GM18508 (cell line): ENCODE measurements at regions not wholly inside any gene's neighbourhood (a gene's known extent, or its start where the extent isn't known, plus 50 kb on each side); places are given as distances from the start of the nearest gene placed in this dataset.

Experiments
- ATAC-seq: cut with Tn5 transposase; IDR thresholded peaks from one replicate; pipeline ENCODE4 v1.9.1; 2021; ENCODE audit warnings: moderate number of reproducible peaks; ENCODE audit not compliant: insufficient read depth, unreplicated experiment

DNA sequence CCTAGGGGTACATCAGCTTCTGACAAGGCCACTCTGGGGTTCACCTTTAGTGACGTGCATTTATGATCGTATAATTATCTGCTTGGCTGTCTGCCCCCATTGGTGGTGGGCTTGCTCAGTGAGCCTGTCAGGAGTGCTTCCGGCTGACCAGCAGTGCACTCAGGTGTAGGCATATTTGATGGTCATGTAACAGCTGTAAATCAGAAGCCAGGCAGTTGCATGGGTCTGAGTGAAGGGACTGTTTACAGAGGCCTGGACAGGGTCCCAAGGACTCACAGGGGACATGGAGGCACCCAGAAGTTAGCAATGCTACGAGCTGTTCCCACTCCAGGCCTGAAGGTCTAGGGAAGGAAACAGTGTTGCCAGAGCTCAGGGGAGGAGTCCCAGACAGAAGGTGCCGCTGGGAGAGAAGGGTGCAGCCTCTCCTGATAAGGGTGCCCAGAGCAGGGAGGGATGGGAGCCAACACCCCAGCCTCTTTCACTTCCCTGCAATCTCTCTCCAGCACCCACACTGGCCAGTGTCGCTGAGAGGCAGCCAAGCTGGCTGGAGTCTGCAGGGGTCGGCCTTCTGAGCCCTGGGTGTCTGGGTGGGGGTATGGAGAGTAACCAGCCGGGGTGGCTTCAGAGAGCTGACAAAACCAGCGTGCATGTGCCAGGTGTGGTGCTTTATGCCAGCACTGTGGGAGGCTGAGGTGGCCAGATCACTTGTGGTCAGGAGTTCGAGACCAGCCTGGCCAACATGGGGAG, 61.3 kb upstream of the PRR23E start:
- ATAC-seq = no peak

DNA sequence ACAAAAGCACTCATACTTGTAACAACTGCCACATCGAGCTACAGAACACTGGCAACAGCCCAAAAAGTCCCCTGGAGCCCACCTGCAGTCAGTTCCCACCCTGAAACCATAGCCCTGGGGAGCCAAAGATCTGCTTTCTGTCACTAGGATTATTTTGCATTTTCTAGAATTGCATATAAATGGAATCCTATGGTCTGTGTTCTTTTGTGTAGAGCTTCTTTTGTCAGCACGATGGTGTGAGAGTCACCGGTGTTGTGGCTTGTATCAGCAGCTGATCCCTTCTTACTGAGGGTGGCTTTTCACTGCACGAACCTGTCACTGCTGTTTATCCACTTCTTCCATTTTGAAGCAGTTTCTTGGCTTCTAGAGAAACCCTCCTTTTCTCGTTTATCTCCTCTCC, 60.1 kb upstream of the PRR23E start:
- no peak for ATAC-seq

DNA sequence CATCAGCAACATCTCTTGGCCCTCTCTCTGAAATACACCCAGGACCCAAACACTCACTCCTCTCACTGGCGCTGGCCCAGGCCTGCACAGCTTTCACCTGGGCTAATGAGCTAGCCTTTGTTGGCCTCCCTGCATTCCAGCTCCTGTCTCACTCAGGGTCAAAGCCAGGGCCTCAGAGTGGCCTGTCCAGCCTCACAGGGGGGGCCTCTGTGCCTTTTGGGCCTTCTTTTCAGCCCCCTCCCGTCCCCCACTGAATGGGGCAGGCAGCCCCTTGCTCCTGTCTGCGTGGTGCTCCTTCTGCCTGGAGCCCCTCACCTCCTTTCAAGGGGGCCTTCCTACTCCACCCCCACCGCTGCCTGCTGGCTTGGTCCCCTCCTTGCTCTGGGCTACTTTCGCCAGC, 59.0 kb upstream of the PRR23E start:
- no peak for ATAC-seq

DNA sequence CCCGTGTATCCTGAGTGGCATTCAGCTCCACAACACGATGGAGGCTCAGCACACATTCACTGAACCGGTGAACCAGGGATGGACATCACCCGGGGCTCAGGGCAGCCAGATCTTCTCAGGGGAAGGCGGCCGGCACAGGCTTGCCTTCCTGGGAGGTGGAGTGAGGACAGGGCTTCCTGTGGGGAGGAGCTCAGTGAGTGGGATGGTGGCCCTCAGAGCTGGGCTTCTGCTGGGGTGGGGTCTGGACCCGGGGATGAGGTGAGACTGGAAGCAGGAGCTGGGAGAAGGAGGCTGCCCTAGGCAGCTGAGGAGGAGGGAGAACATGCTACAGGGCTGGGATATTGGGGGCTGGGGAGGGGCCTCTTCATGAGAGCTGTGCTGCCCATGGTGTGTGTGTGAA, 58.5 kb upstream of the PRR23E start:
- ATAC-seq = no peak

DNA sequence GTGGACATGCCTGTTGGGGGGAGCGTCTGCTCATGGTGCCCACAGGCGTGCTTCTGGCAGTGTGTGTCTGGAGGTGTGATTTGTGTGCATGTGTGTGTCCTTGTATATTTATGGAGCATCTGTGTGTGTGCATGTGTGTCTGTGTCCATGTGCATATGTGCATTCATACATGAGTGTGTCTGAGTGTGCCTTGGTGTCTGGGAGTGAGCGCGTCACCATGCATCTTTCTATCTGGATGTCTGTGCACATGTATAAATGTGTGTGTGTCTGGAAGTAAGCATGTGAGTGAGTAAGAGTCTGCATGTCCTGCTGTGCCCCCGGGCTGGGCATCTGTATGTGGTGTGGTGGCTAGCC, 58.1 kb upstream of the PRR23E start:
- no peak for ATAC-seq

DNA sequence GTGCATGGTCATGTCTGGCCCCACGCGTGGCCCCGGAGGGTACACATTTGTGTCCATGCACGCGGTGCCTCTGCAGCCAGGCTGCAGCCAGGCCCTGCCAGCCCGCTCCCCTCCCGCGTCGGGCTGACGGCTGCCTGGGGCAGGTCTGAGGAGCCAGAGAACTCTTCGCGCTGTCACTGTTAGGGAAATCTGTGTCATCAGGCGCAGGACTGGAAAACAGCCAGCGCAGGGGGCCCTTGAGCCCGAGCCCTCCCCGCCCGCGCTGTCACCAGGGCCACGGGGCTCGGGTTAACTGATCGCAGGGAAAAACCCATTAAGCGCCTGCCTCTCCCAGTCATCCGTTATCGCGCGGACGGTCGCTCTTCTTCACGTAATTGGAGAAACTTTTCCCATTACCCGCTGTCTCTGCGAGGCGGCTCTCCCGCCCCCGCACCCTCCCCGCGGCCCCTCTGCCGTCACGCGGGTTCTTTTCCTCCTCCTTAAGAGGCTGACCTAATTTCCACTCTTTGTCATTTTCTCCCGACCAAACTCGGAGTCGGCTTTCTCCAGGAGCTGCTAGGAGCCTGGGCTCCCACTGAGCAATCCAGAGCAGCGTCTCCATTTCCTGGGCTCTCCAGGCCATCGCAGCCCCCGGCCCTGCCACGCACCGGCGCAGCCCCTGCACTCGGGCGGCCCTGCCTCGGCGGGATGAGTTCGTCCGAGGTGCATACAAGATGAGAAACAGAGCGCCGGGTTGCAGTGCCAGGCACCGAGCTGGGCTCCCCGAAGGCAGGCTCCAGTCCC, 57.5 kb upstream of the PRR23E start:
- no peak for ATAC-seq

DNA sequence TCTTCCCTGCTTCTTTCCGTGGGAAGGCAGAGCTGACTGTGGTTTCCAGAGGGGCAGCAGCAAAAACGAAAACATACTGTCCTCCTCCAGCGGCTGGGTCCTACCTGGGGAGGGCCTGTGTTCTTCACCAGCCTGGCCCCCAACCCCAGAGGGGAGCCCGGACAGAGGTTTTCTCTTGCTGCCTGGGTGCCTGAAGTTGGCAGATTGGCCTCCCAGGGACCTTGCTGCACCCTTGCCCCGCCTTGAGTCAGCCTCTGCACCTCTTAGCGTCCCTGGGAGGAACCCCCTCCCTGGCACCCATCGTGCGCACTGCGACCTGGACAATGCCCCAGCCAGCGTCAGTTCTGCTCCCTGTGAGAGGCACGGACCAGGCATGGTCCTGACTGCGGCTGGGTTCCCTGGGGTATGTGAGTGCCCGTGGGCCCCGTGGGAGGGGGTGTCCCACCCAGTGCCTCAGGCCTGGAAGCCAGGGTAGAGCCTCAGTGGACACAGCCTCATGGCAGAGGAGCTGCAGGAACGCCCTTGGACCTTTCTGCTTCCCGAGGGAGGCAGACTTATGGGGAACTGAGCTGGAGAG, 56.8 kb upstream of the PRR23E start:
- ATAC-seq = no peak

DNA sequence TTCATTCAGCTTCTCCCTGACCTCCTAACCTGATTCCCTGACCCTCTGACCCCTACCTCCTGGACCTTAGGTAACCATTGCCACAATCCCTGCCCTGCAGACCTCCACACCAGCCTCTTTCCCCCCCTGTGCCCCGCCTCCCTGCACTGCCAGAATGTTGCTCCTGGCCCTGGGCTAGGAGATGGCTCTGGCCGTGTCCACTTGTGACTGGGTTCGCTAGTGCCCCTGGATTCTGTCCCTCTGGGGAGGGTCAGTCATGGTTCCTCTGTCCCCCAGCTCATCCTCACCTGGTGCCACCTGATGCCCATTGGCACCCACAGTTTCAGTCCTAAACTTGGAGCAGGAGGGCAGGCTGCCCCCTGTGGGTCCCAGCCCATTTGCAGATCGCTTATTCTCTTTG, 56.2 kb upstream of the PRR23E start:
- no peak for ATAC-seq

DNA sequence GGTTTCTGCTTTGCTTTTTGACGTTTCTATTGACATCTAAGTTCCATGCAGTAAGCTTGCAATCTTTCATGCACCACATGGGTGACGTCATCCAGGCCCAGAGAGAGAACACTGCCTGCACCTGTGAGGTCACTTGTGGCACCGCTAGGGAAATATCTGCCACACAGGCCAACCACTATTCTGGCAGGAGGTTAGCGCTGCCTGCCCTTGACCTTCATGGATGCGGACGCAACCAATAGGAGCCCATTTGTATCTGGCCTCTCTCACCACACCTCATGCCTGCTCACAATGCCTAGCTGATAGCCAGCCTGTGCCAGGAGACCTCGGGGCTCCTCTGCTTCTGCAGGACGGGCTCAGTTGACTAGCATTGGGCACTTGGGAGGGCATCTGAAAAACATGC, 55.8 kb upstream of the PRR23E start:
- no peak for ATAC-seq

DNA sequence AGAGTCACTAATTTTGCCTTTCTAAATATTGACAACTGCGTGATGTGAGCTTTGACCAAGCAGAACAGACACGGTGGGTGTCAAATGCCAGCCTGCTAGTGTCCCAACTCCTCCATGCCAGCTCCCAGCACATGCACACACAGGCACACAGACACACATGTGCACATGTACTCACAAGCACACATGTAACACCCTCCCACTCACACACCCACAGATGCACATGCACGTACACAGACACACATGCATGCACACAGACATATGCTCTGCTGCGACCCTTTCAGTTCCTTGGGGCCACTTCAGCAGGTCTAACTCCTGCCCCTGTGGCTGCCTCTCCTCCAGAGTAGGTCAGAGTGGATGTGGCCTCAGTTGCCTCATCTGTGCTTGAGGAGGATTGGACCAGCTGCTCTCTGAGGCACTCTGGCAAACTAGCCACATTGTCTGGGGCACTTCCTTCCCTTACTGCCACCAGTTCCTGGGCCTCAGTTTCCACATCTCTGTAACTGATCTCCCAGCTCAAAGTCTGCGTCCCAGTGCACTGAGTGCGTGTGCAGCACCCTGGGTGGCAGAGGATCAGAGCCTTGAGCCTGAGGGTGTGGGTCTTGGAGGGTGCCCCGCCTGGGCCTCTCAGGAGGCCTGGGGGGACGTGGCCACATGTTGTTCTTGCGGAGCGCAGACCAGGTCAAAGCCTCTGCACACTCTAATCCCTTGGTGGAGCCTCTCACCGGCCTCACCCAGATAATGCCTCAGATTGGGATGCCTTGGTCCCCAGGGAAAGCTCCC, 55.0 kb upstream of the PRR23E start:
- no peak for ATAC-seq

DNA sequence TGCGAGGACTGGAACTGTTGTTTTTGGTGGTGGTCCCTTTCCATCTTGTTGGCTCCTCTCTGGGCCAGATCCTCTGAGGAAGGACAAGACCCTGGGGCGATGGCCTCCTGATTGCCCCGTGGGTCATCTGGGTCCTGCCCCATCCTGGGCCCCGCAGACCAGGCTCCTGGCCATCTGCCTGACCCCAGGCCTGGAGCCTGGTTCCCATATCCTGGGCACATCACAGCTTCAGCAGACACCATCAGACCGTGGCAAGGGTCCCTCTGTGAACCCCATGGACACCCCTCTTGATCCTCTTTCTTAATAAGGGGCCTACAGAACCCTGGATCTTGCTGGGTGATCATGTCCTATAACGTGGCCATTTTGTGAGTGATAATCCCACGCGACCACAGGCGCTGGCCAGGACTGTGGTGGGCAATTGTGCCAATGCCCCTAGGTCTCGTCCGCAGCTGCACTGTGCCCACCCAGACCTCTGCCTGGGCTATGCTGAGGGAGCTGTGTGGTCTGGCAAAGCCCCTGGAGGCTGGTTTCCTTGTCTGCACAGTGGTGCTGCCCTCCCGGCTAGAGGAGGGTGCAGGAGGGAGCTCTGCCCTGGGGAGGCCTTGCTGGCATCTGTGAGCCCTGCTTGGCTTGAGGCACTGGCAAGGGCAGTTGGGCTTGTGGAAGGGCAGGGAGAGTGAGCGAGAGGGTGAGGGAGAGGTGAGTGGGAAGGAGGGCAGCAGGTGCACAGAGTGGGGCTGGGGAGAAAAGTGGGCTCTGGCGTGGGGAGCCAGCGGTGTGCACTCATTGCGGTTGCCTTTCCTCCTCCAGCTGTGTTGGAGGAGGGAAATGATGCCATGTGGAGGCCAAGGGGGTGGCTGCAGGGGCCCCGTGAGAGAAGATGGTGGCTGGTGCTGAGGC, 53.1 kb upstream of the PRR23E start:
- ATAC-seq = no peak

DNA sequence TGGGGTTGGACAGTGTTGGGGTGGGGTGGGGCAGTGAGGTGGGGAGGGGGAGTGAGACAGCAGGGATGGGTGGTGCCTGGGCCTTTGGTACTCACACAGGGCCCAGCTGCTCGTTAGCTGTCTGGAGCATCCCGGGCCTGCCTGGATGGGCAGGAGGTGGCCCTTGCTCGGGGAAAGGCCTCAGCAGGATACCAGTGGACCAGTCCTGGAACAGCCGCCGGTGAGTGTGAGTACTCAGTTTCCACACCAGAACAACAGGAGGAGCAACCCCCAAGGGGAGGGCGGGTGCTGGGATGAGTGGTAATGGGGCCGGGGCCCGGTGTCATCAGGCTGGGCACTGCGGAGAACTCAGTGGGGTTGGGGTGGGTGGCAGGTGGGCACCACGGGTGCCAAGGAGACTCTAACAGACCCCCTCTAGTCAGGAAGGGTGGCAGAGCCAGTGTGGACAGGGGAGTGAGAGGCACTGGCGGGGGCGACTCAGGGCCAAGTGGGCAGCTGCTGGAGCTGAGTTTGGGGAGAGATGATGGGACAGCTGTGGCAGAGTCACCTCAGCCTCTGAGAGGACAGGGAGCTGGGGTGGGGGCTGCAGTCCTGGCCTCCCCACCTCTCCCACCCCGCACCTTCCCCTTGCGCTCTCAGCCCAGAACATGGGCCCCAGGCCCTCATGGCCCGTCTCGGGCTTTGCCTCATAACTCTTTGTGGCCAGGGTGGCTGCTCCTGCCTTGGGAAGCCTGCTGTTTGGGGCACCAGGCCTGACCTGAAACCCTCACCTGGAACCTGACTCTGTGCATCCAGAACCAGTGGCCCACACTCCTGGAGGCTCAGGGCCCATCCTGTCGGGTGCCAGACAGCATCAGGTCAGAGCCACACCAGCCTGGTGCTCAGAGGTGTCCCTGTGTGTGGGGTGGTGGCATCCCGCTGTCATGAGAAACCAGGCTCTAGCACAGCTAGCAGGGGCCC, 52.1 kb upstream of the PRR23E start:
- no peak for ATAC-seq

DNA sequence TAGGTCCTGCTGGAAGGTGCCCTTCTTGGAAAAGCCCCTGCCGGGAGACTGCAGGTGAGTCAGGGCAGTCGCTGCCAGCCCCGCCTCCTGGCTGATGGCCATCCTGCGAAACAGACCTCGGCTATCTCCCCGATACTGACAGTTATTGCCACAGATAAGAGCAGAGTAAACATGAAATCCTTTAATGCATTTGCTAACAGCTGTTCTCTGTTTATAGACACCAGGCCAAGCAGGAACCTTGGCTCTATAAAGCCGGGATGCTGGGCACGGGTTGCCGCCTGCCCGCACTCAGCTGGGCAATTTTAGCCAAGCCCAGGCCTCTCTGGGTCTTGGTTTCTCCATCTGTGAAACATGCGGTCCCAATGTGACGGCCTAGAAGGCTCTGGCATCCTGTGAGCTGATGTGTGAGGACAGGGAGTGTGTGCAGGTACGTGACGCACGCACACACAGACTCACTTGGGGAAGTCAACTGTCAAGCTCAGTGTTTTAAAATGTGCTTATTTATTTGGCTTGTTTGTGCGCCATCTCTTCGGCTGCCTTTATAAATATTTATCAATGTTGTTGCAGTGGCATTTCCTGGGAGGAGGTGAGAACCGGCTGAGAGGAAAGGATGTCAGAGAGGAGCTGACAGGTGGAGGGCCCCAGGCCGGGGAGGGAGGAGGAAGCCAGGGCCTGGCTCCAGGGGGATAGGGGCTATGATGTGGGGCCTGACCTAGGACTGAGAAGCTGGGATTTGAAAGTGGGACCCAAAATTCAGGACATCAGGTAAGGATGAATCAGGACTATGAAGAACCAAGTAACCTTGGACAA, 50.8 kb upstream of the PRR23E start:
- no peak for ATAC-seq
